Ishikawa (cell line): ENCODE measurements at regions not wholly inside any gene's neighbourhood (a gene's known extent, or its start where the extent isn't known, plus 50 kb on each side); places are given as distances from the start of the nearest gene placed in this dataset.

ENCODE experiments used
- EGR1 ChIP-seq: IDR thresholded peaks from 2 replicates; pipeline ENCODE4 v1.6.1; 2012
- TAF1 ChIP-seq: IDR thresholded peaks from 2 replicates; pipeline ENCODE4 v1.6.1; 2012; ENCODE audit warnings: low read depth, mild to moderate bottlenecking
- TEAD4 ChIP-seq: IDR thresholded peaks from 2 replicates; pipeline ENCODE4 v1.6.1; 2012
- YY1 ChIP-seq: IDR thresholded peaks from 2 replicates; pipeline ENCODE4 v1.6.1; 2012; ENCODE audit warnings: low read depth
- TF ChIP-seq, protein P1 (sequence below): IDR thresholded peaks from 2 replicates; pipeline ENCODE4 v1.6.1; 2012; ENCODE audit warnings: low read depth, mild to moderate bottlenecking

DNA sequence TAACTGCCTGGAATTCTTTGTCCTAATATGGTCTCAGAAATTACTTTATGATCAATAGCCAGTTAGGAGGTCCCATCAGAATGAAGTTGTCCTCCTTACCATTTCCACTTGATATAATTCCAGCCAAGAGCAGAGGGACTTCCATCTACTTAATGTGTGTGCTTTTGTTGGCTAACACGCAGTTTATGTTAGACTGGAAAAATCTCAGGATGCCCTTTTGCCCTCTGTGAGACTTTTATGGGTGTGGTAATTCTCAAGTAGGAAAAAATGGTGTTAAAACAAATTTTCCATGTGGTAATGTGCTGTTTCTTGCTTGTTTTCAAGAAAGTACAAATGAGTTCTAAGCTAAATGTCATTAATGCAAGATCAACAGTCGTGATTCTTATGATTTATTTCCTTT lies 327.1 kb downstream of the MTRR start:
- TF ChIP-seq YY1: no peak
- TF ChIP-seq TEAD4: no peak
- TF ChIP-seq TAF1: no peak
- TF ChIP-seq, protein P1, sequence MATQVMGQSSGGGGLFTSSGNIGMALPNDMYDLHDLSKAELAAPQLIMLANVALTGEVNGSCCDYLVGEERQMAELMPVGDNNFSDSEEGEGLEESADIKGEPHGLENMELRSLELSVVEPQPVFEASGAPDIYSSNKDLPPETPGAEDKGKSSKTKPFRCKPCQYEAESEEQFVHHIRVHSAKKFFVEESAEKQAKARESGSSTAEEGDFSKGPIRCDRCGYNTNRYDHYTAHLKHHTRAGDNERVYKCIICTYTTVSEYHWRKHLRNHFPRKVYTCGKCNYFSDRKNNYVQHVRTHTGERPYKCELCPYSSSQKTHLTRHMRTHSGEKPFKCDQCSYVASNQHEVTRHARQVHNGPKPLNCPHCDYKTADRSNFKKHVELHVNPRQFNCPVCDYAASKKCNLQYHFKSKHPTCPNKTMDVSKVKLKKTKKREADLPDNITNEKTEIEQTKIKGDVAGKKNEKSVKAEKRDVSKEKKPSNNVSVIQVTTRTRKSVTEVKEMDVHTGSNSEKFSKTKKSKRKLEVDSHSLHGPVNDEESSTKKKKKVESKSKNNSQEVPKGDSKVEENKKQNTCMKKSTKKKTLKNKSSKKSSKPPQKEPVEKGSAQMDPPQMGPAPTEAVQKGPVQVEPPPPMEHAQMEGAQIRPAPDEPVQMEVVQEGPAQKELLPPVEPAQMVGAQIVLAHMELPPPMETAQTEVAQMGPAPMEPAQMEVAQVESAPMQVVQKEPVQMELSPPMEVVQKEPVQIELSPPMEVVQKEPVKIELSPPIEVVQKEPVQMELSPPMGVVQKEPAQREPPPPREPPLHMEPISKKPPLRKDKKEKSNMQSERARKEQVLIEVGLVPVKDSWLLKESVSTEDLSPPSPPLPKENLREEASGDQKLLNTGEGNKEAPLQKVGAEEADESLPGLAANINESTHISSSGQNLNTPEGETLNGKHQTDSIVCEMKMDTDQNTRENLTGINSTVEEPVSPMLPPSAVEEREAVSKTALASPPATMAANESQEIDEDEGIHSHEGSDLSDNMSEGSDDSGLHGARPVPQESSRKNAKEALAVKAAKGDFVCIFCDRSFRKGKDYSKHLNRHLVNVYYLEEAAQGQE: no peak
- TF ChIP-seq EGR1: no peak
